Testis (tissue), 2 donors: ENCODE measurements at regions not wholly inside any gene's neighbourhood (a gene's known extent, or its start where the extent isn't known, plus 50 kb on each side); places are given as distances from the start of the nearest gene placed in this dataset.

Experiments
- POLR2A ChIP-seq: fragments of 450-650 bp; IDR thresholded peaks from one replicate; pipeline ENCODE4 v1.6.1; 2017; ENCODE audit warnings: antibody characterized with exemption, mild to moderate bottlenecking, moderate library complexity
- TF ChIP-seq, protein P1 (sequence below), 3 experiments: fragments of 450-650 bp in 2 of 3; fragments of 200-600 bp in 1 of 3; sonication (generic) in 1 of 3; IDR thresholded peaks; one replicate each; pipeline ENCODE4 v1.5.1; 2016 to 2019; ENCODE audit warnings: antibody characterized with exemption in 3 of 3, mild to moderate bottlenecking in 2 of 3, moderate library complexity in 1 of 3

DNA sequence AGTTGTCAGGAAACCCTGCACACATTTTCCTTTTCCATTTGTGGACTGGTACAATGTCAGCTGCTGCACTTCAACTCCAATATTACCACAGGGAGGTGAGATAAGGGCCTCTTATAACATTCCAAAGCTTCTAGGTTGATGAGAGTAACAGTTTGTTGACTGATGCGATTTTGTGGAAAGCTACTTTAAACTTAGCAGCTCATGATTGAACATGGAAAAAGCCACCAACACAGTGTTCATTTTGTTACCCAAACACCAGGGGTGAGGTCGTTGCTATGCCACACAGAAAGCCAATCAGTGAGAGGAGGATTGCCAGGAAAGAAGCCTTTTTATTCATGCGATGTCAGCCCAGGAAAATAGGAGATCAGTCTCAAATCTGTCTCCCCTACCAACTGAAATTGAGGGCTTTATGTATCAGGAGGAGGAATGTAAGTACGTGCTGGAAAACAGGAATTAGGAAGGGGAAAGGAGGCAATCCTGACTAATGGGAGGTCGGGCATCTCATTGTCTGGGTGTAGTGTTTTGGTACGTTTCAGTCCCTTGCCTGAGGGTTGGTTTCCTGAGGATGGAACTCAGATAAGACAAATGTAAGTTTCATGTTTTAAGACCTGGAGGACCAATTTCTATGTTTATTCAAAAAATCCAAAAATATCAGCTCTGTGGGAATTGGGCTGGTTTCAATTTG, 92.7 kb upstream of the PLEKHA5 start:
- TF ChIP-seq, protein P1, sequence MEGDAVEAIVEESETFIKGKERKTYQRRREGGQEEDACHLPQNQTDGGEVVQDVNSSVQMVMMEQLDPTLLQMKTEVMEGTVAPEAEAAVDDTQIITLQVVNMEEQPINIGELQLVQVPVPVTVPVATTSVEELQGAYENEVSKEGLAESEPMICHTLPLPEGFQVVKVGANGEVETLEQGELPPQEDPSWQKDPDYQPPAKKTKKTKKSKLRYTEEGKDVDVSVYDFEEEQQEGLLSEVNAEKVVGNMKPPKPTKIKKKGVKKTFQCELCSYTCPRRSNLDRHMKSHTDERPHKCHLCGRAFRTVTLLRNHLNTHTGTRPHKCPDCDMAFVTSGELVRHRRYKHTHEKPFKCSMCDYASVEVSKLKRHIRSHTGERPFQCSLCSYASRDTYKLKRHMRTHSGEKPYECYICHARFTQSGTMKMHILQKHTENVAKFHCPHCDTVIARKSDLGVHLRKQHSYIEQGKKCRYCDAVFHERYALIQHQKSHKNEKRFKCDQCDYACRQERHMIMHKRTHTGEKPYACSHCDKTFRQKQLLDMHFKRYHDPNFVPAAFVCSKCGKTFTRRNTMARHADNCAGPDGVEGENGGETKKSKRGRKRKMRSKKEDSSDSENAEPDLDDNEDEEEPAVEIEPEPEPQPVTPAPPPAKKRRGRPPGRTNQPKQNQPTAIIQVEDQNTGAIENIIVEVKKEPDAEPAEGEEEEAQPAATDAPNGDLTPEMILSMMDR (IDR thresholded peaks at IDR 0.05) = no peak
- no peak for TF ChIP-seq POLR2A
